HG03103 (cell line): ENCODE measurements at regions not wholly inside any gene's neighbourhood (a gene's known extent, or its start where the extent isn't known, plus 50 kb on each side); places are given as distances from the start of the nearest gene placed in this dataset.
"Not testable (repeated sequence)": the region's sequence is repeated elsewhere in the genome, so short reads cannot be mapped to it uniquely, and the experiment has no call there.

Experiments
- ATAC-seq: cut with Tn5 transposase; IDR thresholded peaks from one replicate; pipeline ENCODE4 v1.9.1; 2021; ENCODE audit warnings: low read depth; ENCODE audit not compliant: unreplicated experiment

DNA sequence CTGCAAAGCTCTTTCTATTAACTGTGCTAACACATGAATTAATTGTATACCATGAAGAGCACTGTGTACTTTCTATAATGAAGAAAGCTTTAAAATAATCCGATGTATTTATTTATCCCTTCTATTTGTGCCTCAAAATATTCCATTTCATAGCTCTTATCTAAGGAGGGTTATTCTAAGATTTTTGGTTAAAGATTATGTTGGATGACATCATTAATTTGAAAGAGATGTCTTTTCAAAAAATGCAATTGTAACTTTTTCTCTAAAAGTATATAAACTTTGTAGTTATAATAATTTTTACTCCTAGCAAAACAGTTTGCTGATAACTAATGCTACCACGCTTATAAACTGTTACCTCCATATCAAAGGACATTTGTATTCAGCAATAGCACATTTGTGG lies 192.4 kb upstream of the HSF2 start:
- no peak for ATAC-seq

DNA sequence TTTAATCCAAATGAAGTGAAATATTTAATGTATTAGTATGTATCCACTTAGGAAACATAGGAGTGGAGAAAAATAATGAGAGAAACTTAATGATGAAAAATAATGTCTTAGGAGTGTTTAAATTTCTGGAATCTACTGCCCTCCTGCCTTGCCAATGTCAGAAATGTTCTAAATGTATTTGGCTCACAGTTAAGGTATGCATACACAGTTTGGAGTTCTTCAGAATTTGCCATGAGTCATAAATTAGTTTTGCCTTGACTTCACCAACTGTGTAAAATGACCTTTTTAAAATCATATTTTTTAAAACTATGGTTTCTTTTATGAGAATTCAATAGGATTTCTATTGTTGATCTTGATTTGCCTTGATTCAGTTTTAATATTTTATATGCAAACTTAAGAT lies 191.7 kb upstream of the HSF2 start:
- no peak for ATAC-seq

DNA sequence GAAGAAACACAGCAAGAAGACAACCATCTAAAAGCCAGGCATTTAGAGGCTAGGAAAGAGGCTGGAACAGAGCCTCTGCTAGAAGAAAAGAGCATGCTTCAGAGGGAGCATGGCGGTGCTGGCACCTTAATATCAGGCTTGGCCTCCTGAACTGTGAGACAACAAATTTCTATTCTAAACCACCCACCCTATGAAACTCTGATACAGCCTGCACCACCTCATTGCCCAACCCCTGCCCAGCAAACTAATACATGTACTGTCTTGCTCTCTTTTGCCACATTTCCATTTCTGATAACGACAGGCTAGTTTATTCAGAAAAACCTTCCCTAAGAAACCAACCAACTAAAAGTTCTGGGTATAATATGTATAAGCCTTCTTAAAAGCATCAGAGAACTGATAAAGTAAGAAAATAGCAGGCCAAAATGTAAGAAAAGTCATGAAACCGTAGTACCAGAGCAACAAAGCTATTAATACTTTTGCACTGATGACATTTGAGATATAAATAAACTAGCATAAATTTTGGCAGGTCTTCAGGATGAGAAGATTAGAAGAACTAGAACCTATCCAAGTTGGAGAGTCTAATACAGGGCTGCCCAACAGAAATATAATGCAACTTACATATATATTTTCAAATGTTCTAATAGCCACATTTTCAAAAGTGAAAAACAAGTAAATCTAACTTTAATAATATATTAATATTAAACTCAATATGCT lies 184.7 kb upstream of the HSF2 start:
- ATAC-seq: no peak

DNA sequence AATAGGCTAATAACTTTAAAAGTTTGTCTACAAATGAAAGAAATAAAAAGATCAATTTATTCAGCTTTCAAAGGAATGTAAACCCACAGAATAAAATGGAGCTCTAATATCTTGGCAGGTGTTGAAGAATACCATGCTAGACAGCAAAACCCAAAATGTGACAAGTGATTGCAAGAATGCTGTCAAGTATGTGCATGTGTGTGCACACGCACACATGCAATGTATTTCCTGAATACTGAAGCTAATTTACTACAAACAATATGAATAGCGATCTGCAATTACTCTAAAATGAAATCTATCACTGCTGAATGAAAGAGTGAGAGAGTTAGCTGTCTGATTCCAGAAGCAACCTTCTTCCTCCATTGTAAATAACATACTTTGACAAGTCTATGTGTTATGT lies 179.2 kb upstream of the HSF2 start:
- no peak for ATAC-seq

DNA sequence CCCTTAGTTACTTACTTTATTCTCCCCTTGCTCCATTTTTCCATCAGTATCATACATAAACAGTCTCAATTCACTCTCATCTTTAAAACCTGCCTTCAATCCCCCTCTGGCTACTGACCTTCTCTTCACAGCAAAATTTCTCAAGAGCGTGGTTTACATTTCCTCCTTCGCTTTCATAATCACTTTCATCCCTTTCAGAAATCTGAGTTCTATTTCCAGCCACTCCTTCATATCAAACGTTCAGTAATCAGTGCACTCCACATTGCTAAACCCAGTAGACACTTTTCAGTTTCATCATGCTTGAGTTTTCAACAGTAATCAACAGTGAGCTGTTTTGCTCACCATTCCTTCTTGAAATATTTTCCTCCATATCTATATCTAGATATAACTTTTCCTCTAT lies 176.7 kb upstream of the HSF2 start:
- ATAC-seq: no peak

DNA sequence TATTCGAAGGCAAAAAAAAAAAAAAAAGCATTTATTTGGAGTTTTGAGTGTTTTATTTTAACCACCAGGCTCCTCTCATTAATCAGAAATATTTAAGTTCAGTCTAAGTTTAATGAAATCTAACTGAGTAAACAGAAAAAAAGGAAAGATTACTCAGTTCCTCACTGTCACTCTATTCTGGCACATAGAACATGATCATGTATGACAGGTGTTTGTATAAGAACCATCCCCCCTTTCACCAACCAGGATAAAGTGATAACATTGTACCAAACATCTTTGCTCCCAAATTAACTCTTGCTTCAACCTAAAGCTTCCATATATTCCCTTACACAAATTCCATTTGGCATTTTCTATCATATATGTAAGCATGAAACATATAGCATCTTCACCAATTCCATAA lies 176.2 kb upstream of the HSF2 start:
- ATAC-seq: no peak

DNA sequence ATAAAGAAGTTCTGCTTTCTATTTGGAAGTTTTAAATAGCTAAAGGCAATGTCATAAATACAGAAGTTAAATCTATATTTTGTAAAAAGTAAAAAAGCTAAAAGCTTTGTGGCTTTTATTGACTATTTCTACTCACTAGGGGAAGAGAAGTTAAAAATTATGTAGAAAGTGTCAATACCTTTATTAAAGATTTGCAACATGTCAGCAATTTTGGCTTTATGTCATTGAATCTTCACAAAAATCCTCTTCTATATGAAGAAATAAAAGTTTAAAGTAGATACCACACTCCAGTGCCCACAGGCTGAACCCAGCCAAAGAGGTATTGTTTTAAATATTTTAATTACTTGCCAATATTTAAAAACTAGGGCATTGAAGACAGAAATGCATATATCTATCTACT lies 160.6 kb upstream of the HSF2 start:
- ATAC-seq: no peak

DNA sequence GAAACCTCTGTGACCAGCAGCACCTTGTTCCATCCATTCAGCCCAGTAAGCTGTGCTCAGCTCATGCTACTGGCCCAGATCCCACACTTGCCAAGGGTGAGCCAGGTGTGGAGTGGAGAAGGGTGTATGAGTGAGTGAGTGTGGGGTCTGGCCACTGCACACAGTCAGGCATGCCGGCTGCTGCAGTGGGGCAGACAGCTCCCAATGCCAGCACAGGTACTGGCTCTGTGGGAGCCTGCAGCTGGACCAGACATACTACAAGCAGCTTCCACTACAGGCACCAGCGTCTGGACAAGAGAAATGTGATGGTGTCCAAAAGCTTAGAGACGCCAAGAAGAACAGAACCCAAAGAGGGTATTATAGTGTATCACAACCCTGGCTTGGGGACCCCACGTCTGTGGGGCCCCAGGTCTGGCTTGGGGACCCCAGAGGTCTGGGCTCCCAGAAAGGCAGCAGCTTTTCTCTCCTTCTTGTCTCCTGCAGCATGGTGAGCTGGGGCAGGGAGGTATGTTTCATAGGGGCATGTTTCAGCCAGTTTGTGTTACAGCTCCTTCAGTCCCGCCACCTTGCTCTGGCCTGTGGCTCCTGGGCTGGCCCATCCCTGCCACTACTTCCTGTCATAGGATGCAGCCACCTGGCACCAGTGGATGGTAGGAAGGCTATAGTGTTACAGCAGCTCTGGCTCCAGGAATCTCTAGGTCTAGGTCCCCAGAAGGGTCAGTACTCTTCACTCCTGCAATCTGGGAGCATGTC lies 152.4 kb upstream of the HSF2 start:
- ATAC-seq: no peak

DNA sequence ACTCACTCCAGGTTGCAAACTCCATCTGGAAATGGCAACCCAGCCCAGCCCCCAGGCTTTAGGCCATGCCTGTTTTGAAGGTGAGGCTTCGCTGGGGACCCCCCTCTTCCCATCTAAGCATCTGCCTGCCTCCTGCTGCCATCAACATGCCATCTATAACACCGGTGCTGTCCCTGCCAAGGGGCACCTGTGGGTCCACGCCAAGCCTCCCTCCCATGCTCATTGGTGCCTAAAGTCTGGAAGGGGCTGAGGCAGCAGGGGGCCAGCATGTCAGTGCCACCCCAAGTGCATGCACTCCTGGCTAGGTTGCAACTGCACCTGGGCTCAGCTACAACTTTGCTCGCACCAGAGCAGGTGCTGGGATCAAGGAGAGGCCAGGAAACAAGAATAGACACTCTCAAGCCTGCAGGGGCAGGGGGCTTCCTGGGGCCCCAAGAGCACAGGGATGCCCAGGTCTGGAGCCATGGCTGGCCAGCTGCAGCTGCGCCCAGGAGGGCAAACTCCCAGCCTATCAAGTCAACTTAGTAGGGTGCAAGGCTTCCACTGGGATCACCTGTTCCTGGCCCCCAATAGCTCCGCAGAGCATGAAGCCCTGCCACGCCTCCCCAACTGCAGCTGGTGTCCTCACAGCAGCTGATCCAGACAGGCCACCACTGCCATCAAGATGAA lies 151.3 kb upstream of the HSF2 start:
- no peak for ATAC-seq

DNA sequence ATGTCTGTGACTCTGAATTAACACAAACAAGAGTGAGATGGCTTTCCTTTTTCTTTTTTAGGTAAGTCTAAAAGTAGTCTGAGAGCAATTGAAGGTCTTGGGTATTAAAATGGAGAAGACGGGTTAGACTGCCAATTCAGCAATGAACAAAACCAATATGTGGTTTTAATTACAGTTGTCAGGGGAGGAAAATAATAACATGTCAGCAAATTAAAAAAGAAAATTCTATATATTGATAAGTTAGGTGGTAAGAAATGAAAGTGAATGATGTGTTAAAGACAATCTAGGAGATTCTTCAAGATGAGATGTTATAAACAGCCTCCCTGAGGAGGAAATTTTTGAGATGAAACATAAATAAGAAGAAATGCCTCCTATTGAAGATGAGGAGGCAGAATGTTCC lies 150.6 kb upstream of the HSF2 start:
- no peak for ATAC-seq

DNA sequence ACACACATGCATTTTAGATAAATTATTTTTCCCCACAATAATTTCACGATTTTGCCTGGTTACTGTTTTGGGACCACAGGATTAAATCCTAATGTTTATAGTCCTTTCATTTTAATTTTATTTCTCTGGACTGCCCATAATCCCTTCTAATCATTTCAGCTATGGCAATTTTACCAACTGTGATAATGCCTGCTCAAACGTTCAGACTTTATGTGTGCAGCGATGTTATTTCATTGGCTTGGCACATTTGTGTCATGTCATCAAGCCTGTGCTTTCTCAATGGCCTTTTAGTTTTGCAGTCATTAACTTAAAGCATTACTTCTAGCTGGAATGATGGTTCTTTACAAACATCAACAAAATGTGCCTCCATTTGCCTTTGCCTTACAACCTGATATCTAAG lies 140.6 kb upstream of the HSF2 start:
- no peak for ATAC-seq

DNA sequence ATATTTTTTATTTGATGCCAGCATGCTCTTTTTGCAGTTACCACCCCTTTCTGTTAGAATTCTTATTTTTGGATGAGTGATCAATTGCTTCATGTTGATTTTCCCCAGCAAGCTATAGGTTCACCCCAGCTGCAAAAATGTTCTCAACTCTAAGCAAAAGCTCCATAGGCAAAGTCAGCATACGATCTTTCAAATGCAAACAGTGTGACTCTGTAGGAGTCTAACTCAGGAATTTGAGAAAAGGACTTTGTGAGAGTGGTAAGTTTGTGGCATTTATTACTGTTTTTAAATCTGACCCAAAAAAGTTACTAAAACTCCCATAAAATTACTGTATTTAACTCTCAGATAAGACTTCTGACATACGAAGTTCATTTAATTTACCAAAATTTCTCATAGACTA lies 134.9 kb upstream of the HSF2 start:
- no peak for ATAC-seq

DNA sequence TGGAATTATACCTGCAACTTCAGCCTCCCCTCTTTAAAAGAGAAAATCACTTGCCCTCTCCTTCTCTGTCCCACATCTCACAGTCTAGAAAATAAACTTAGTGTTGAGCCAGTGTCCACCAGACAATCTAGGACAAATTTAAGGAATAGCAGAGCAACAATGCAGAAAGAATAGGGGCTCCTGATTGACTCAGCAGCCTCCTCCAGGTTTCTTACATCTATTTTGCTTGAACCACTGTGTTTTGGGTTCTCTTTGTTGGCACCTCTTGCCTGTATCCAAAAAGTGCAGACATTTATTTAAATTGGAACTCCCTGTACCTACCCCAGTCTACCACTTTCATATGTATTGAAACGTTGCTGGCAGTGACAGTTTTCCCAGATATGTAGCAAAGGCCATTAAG lies 133.7 kb upstream of the HSF2 start:
- ATAC-seq: no peak

DNA sequence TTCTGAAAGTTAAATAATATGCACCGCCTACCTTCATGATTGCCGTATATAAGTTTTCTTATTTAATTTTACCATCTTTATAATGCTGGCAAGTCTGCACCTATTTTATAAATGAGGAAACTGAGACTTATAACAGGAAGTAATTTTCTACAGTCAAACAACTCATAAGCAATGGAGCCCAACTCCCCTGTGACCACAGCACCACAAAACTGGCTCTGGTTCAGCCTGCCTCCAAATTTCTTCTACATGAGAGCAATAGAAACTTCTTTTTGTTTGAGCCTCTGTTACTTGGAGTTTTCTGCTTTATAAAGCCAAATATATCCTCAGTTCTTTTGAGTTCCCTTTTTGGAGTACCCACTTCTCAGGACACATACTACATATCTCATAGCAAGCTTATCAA lies 131.1 kb upstream of the HSF2 start:
- ATAC-seq: no peak

DNA sequence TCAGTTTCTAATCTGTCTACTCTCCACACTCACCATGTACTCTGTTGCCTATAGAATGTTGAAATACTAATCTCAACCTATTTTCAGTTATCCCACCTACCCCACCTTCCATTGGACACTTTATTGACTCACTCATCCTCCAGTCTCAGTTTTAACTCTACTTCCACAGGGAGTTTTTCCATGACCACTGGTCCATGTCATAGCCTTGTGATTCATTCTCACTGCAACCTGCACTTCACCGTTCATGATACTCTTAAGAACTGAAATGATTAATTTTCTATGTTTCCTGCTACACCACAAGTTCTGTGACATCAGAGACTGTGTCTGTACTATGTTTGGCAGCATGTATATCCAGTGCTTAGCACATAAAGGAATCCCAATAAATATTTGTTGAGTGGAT lies 122.8 kb upstream of the HSF2 start:
- ATAC-seq: no peak

DNA sequence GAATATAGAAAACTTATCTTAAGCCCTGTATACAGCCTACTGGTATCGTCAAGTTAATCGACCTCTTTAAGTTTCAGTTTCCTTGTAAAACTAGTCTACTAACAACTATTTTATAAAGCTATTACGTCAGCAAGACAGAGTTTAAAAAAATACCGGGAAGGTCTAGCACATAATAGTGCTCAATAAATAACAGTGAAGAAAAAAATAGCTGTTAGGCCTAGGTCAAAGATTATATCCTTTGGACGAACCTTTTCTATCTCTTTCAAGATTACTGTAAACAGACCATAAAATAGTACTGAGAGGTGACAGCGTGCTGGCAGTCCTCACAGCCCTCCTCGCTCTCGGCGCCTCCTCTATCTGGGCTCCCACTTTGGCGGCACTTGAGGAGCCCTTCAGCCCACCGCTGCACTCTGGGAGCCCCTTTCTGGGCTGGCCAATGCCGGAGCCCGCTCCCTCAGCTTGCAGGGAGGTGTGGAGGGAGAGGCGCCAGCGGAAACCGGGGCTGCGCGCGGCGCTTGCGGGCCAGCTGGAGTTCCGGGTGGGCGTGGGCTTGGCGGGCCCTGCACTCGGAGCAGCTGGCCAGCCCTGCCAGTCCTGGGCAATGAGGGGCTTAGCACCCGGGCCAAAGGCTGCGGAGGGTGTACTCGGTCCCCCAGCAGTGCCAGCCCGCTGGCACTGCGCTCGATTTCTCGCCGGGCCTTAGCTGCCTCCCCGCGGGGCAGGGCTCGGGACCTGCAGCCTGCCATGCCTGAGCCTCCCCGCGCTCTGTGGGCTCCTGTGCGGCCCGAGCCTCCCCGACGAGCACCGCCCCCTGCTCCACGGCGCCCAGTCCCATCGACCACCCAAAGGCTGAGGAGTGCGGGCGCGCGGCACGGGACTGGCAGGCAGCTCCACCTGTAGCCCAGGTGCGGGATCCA lies 119.1 kb upstream of the HSF2 start:
- not testable (repeated sequence) for ATAC-seq

DNA sequence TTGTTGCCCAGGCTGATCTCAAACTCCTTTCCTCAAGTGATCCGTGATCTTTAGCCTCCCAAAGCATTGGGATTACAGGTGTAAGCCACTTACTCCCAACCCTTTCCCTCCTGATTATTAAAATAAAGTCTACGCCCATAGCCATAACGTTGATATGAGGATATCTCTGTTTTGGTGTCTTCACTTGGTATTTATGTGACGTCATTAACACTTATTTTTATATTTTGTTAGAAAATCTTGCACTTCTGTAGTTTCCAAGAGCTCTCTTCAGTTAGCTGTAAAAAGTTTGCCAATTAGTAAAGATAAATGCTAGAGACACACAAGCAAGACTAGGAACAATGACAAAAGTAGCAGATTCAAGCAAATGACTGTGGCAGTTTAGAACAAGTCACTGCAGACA lies 115.6 kb upstream of the HSF2 start:
- no peak for ATAC-seq

DNA sequence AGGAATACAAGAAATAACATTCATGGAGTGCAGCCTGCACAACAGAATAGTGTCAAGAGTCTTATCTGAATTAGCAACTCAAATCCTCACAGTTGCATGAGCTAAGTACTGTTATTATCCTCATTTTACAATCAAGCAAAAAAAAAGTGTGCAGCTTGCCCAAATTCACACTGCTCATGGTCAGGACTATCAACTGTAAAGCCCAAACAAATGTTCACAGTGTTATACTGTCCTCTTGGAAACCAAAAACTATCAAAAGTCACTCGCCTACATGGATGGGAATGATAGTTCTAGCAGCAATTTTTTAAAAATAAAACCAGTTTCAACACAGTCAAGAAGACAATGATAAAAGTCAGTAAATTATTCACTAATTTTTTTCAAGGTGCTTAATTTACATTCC lies 114.6 kb upstream of the HSF2 start:
- no peak for ATAC-seq

DNA sequence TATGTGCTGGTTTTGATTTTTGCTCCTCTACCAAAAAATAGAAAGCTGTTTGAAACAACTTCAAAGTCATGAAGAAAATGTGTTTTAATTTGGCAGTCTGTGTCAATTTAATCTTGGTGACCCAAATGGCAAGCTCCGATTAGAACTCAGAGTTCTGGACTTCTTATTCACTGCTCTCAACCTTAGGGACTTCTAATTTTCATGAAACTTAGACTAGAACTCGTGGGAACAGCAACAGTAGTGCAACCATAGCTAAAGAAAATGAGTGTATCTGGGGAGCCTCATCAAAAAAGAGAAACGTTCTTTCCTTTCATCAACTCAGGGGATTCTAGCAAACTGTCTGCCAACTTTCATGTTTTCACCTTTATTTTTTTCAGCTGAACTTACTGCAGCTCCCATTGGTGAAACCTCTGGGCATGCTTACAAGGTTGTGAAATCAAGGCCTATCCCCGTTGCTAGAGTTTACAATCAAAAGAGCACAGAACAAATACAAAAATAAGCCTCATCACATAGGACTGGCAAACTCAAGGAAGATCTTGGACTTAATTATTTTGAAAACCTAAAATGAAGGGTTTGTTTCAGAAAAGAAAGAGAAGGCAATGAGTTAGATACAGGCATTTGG lies 114.0 kb upstream of the HSF2 start:
- no peak for ATAC-seq

DNA sequence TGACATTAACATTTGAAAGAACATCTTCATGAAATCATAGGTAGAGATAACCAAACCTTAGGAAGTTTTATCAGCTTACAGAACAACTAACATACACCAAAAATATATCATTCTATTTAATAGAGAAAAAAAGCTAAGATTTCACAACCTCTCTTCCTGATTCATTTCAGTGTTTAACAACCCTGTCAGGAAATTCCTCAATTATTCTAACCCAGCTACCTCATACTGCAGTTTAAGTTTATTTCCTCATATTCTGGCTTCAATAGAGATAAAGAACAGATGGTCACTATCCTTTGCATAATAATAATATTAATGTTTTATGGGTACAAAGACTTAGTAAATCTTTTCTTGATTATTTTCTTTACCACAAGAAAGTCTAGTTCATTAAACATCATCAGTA lies 112.9 kb upstream of the HSF2 start:
- no peak for ATAC-seq
